BJ (cell line): ENCODE measurements at regions not wholly inside any gene's neighbourhood (a gene's known extent, or its start where the extent isn't known, plus 50 kb on each side); places are given as distances from the start of the nearest gene placed in this dataset.
A peak's percentile ranks its signal among the peaks of the same experiment; 100 is the strongest.

Experiments used
- CTCF ChIA-PET: fragments of 350-600 bp; formaldehyde crosslinking; extraction: SDS; loops from one replicate; lab custom pipeline; 2021; ENCODE audit warnings: antibody characterized with exemption, inconsistent platforms; lab: Yijun Ruan, JAX
- POLR2A ChIA-PET: fragments of 300-600 bp; sonication (Branson Sonifier 250); formaldehyde crosslinking; extraction: SDS; loops from one replicate; lab custom pipeline; 2021; ENCODE audit warnings: antibody characterized with exemption; lab: Charles Lee
- DNase-seq: peaks from one replicate; pipeline ENCODE4 v3.0.0-alpha.2; 2011; ENCODE audit warnings: low read depth
- H3K27me3 ChIP-seq: 2 replicates; pipeline ENCODE4 v1.6.0; 2011; ENCODE audit warnings: low read length; ENCODE audit not compliant: control insufficient read depth, insufficient read depth
- H3K36me3 ChIP-seq: 2 replicates; pipeline ENCODE4 v1.5.1; 2011; ENCODE audit warnings: low read length; ENCODE audit not compliant: control insufficient read depth, insufficient read depth
- H3K4me3 ChIP-seq: 2 replicates; pipeline ENCODE4 v1.5.1; 2011; ENCODE audit warnings: low read depth, mild to moderate bottlenecking, control low read depth, low read length
- TF ChIP-seq, protein P1 (sequence below): IDR thresholded peaks from 2 replicates; pipeline ENCODE4 v1.5.1; 2011; ENCODE audit warnings: low read depth, mild to moderate bottlenecking, control low read depth, inconsistent platforms, low read length, moderate library complexity; ENCODE audit not compliant: insufficient read depth

DNA sequence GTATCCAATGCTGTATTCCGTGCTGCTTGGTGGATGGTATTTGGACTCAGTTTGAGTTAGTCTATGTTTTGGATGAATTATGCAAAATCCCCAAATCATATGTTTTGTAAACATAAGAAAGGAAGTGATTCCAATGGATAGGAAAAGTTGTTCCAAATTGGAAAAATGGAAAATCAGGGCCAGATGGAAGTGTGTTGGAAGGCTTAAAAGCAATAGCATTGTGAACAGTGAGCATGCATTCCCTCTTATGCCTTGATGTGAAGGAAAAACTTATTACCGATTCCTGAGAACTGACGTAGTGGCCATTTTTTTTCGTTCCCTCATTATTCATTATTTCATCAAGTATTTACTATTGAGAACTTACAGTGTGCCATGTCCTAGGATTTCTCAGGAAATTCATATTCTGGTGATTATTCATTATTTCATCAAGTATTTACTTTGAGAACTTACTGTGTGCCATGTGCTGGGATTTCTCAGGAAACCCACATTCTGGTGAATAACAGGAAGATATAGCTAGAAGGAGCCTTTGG, 144.1 kb upstream of the TPRG1 start:
- no peaks in the 10 kb centered on the region for H3K36me3 ChIP-seq
- CTCF ChIA-PET: no interaction called here
- TF ChIP-seq, protein P1, sequence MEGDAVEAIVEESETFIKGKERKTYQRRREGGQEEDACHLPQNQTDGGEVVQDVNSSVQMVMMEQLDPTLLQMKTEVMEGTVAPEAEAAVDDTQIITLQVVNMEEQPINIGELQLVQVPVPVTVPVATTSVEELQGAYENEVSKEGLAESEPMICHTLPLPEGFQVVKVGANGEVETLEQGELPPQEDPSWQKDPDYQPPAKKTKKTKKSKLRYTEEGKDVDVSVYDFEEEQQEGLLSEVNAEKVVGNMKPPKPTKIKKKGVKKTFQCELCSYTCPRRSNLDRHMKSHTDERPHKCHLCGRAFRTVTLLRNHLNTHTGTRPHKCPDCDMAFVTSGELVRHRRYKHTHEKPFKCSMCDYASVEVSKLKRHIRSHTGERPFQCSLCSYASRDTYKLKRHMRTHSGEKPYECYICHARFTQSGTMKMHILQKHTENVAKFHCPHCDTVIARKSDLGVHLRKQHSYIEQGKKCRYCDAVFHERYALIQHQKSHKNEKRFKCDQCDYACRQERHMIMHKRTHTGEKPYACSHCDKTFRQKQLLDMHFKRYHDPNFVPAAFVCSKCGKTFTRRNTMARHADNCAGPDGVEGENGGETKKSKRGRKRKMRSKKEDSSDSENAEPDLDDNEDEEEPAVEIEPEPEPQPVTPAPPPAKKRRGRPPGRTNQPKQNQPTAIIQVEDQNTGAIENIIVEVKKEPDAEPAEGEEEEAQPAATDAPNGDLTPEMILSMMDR: no peak
- POLR2A ChIA-PET: no interaction called here
- H3K4me3 ChIP-seq: no peak overlapping the region
- no peak for DNase-seq
- H3K27me3 ChIP-seq: no peaks in the 10 kb centered on the region

- CTCF ChIA-PET: interaction anchor here (0.7 to 0.8 kb wide), 2 partner anchors 10 to 85 kb away, joined by 4 to 6 read pairs; no protein-coding TSS in a partner anchor
- POLR2A ChIA-PET: no interaction called here
- DNase-seq: no peak
Observed at GRCh38 chr3:189038773-189039745, 132.7 kb upstream of the TPRG1 start.

GRCh38 chr3:189040656-189041335, 131.0 kb upstream of the TPRG1 start:
- H3K27me3 ChIP-seq: peaks cover 3% of the 10 kb centered on the region
- no peak overlapping the region for H3K4me3 ChIP-seq
- no peaks in the 10 kb centered on the region for H3K36me3 ChIP-seq
- TF ChIP-seq, protein P1: no peak
- DNase-seq: no peak
- ChIA-PET POLR2A (no interaction called here), CTCF (interaction anchor here (0.6 to 4.0 kb wide), 4 partner anchors 10 to 1301 kb away, joined by 3 to 25 read pairs (median 4); no protein-coding TSS in a partner anchor)

More at GRCh38 chr3:189038773-189039745, 132.7 kb upstream of the TPRG1 start:
- Histone ChIP-seq H3K4me3 (no peak overlapping the region), H3K36me3 (no peaks in the 10 kb centered on the region), H3K27me3 (peaks cover 3% of the 10 kb centered on the region)
- TF ChIP-seq, protein P1: no peak

DNA sequence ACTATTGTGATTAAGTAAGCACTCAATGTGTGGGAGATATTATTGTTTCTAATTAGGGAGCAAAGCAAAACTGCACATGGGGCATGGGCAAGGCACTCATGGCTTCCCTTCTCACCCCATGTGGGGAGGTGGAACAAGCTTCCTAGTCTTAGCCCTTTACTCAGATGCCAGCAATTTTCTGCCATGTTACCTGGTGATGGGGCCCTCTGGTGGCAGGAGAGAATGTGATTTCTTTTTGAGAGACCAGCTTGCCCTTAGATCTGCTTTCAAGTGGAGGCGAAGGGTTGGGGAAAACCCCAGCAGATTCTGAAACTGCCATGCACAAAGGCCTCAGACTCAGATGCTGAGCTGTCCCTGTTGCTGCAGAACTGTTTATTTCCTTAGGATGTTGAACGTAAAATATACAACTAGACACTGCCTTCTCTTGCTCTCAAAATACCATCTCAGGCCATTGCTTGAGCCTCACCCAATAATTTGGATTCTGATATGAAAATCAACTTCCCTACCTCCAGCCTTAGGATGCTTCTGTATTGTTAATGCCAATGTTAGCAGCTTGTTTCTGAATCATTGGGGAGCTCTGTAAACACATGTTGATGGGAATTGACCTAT, 130.2 kb upstream of the TPRG1 start:
- CTCF ChIA-PET: interaction anchor here (0.6 to 4.0 kb wide), 9 partner anchors 9 to 1302 kb away, joined by 3 to 25 read pairs (median 3); no protein-coding TSS in a partner anchor
- no peak overlapping the region for H3K4me3 ChIP-seq
- TF ChIP-seq, protein P1: peak; percentile 52
- H3K36me3 ChIP-seq: no peaks in the 10 kb centered on the region
- no peak for DNase-seq
- POLR2A ChIA-PET: no interaction called here
- H3K27me3 ChIP-seq: peaks cover 3% of the 10 kb centered on the region
